Fibroblast of lung (primary cell): ENCODE measurements at regions not wholly inside any gene's neighbourhood (a gene's known extent, or its start where the extent isn't known, plus 50 kb on each side); places are given as distances from the start of the nearest gene placed in this dataset.

Source experiments
- CTCF ChIP-seq, 2 donors: IDR thresholded peaks in 1 of 2; conservative IDR thresholded peaks in 1 of 2; 1 replicate in 1 of 2; 2 replicates in 1 of 2; pipeline ENCODE4 v1.5.1; 2011 to 2012; ENCODE audit warnings: low read length in 2 of 2, control low read depth in 1 of 2, inconsistent platforms in 1 of 2, low read depth in 1 of 2, mild to moderate bottlenecking in 1 of 2
- EZH2 ChIP-seq: IDR thresholded peaks from 2 replicates; pipeline ENCODE4 v1.5.1; 2012; ENCODE audit warnings: low read length, control low read depth, mild to moderate bottlenecking; ENCODE audit errors: missing control alignments

- TF ChIP-seq CTCF (conservative IDR thresholded peaks at IDR 0.05 in 1 of 2, IDR thresholded peaks at IDR 0.05 in 1 of 2; ENCODE audit: low read depth in 1 of 2, low read length in 2 of 2) (no peak), EZH2 (no peak)
Measured at GRCh38 chr5:68476854-68477253, 261.3 kb downstream of the PIK3R1 start.
